Skeletal muscle cell (primary cell): ENCODE measurements at regions not wholly inside any gene's neighbourhood (a gene's known extent, or its start where the extent isn't known, plus 50 kb on each side); places are given as distances from the start of the nearest gene placed in this dataset.
A peak's percentile ranks its signal among the peaks of the same experiment; 100 is the strongest.

Experiments used
- DNase-seq: peaks from one replicate; pipeline ENCODE4 v3.0.0-alpha.2; 2010; ENCODE audit warnings: low read depth
- H3K4me3 ChIP-seq: 2 replicates; pipeline ENCODE4 v1.5.1; 2011; ENCODE audit warnings: low read depth, mild to moderate bottlenecking, control low read depth, low read length, moderate library complexity

DNA sequence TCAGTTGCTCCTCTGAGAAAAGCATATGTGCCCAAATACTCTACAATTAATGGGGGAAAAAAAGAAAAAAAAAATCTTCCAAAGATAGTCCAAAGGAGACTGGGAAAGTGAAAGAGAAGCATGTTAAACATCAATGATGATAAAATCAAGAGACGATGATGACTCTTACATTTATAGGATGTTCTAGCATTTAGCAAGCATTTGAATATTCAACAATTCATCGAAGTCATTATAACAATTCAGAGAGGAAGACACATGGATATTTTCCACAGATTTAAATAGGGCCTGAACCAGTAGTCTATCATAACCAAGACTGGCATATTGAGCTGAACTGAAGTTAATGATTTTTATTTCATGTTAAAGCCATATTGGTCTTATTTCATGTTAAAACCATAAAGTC, 528.4 kb downstream of the INHBA start:
- no peak for DNase-seq
- H3K4me3 ChIP-seq: no peak overlapping the region

DNA sequence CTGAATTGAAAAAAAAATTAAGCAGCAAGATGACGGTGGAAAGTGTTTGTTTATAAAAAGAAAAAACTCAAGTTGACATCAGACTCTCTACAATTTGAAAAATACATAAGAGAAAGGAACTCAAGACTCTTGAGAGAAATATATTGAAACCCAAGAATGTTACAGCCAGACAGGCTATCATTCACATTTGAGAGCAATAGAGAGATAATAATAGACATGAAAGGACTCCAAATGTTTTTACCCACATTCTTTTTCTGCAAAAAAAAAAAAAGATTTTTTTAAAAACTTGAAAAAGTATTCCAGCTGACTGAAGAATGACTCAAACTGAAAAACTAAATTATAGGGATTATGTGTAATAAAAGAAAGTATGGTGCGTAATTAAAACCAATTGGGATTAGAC, 532.4 kb downstream of the INHBA start:
- DNase-seq: no peak

DNA sequence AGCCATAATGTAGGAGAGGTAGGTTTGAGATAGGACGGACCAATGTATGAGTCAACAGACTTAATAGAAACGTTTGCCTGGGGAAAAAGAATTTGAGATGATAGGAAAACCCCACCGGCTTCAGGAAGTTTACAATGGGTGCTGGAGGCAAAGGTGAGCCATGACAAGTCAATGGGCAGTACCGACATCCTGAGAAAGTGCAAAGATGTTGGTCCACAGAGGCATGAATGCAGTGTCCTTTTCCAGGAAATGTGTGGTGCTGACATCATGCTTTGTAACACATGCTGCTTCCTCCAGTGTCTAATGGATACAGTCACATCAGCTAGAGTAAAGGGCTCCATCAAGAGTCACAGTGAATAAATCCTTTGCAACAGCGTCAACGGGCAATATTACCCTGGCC, 533.6 kb downstream of the INHBA start:
- no peak for DNase-seq
- H3K4me3 ChIP-seq: no peak overlapping the region

More for the DNA sequence above, 532.4 kb downstream of the INHBA start:
- H3K4me3 ChIP-seq: no peak overlapping the region

DNA sequence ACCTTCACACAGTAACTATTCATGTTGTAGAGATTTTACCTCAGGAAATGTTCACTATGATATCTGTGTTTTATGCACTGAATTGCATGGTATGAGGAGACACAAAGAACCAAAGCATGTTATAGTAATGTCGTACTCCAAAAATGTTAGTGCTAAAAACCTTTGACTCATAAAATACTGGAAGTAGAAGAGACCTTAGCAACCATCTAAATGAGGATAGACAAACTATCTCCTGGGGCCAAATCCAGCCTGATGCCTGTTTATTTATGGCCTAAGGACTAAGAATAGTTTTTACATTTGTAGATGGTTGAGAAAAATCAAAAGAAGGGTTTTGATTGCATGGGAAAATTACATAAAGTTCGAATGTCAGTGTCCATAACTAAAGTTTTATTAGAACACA, 535.1 kb downstream of the INHBA start:
- no peak for DNase-seq
- no peak overlapping the region for H3K4me3 ChIP-seq

DNA sequence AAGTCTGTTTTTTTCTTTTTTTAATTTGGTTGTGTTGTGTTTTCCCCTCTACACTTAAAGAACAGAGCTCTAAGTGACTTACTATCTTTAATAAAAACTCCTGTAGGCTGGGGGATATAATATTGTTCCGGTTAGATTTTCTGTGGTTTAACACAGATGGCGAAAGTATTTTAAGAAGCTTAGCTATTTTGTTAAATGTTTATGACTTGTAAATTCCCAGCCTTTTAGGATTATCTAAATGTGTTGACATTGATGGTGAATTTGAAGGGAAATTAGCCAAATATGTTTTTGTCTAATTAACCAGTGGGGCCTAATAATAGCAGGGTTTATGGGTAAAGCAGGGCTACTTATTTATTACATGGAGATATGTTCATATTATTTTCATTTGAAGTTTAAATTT, 538.5 kb downstream of the INHBA start:
- no peak overlapping the region for H3K4me3 ChIP-seq
- no peak for DNase-seq

DNA sequence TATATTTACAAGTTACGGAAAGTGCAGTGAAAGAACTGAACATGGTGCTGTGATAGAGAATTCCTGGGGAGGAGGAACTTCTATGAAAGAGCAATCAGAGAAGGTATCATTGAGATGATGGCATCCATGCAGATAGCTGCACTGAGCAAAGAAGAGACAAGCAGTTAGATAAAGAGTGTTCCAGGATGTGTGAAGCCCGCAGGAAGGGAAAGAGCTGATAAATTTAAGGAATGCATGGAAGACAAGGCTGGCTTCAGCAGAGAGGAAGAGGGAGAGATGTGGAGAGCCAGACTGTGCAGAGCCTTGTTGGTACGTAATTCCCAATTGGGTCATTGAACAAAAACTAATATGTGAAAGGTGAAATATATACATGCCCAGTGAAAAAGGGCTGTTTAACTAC, 538.9 kb downstream of the INHBA start:
- no peak for DNase-seq
- H3K4me3 ChIP-seq: no peak overlapping the region

DNA sequence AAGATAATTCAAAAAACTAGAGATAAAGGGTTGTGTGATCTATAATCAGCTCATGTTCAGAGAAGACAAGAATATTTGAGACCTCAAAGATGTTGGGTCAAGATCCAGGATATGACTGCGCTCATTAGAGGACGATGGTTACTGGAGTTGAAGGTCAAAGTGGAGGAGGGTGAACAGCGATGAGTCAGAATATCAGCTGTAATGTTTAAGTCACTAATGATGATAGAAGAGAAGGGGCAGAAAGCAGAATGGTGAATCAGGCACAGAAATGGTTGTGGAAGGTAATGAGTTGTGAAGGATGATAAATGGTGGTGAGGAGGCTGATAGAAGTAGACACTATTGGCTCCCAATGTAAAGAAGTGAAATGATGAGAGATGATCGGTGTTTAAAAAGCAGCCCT, 540.3 kb downstream of the INHBA start:
- no peak for DNase-seq
- H3K4me3 ChIP-seq: no peak overlapping the region

DNA sequence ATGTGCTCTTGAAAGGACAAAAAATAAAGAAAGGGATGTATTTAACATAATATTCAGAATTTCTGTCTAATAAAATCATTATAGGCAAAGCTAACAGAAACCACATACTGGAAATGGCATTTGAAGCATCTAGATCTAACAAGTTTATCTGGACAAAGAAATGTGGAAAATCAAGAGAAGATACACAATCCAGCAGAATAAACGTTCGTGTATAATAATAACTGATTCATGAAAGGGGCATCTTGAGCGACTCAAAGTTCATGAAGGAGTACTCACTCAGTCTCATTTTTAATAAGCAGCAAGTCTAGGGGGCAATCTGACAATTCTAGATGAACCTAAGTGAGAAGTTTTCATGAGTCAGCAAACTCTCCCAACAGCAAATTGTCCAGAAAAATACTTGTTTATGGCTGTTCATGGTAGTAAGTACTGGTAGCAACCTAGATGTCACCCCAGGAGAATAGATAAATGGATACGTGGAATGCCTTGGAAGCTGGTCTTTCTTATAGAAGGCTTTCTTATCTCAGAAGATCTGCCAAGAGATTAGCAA, 541.8 kb downstream of the INHBA start:
- H3K4me3 ChIP-seq: no peak overlapping the region
- DNase-seq: no peak

DNA sequence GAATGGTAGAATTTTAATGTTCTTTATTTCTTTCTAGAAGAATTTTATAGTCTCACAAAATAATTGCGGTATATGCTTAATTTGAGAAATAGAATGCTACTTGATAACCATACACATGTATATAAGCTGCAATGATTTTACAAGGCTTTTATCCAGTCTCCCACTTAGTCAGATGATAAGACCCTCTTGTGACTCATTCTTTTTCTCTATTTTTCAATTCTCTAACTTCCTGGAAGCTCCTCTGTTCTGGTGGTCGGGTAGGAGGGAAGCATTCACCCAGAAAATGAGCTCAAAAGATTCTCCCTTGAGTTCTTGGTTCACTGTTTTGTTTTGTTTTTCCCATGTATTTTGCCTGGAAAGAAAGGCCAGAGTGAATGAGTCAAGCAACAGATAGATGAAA, 546.6 kb downstream of the INHBA start:
- DNase-seq: no peak
- no peak overlapping the region for H3K4me3 ChIP-seq

DNA sequence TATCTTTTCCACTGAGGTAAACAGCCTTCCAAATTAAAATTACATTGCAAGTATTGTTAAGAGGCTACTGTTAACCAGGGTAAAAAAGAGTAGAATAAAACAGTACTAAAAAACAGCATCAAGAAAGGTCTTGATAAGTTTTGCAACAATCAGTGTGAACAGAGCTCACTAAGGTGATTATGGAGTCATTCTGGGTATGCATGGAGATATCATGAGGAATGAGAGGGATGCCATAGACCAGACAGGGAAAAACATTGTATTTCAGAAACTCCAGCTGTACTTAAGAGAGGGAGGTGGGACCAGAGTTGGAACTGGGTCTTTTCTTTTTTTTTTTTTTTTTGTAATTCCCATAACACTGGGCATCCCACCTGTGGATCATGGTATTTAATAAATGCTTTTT, 549.6 kb downstream of the INHBA start:
- DNase-seq: no peak
- H3K4me3 ChIP-seq: no peak overlapping the region

DNA sequence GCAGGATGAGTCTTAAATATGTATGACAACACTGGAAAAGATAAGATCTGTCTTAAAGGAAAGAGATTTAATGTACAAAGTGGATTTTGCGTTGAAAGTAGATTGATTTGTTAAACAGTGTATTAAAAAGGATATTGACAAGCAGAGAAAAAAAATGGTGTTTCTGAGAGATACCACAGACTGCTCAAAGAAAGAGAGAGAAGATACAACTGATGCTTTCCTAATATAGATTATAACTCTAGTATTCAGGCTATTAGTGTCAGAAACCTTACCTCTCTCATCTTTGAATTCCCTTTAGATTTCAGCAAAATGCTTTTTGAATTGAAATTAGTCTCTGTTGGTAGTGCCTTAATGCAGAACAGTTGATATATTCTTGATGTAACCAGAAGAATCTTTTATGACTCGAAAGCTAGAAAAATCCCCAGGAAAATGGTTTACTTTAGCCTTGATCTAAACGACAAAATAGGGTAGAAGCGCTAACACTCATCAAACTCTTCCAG, 550.7 kb downstream of the INHBA start:
- H3K4me3 ChIP-seq: no peak overlapping the region
- no peak for DNase-seq

DNA sequence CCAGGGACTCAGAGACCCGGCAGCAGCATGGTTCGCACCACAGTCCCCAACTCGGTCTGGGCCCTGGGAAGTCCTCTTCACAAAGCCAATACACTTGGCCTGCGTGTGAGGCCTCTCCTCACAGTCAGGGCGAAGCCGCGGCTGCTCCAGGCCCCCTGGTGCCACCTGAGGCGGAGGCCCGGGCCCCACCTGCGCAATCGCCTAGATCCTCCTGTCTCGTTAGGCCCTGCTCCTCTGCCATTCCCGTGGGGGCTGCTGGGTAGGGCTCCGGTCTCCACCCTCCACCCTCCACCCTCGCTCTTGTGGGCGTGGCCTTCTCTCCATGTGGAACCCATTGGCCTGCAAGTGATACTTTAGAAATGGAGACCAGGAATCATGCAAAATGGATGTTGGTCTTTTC, 553.3 kb downstream of the INHBA start:
- H3K4me3 ChIP-seq: no peak overlapping the region
- no peak for DNase-seq

DNA sequence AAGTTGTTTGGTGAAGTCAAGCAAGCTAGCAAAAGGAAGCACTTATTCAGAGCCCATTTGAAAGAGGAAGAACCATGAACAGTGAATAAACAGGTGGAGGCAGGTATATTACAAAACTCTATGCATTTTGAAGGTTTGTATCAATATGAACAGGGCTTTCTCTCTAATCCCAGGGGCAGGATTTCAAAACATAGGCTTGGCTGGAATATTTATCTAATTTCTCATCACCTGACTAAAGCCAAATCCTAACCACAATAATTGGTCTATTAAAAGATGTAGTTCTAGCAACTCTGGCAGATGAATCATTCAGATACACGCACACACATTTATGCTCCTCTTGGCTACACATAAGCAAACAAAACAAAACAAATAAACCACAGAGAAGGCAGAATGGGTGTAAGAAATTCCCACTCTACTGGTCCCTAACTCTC, 554.4 kb downstream of the INHBA start:
- H3K4me3 ChIP-seq: no peak overlapping the region
- peak; percentile 82 for DNase-seq

DNA sequence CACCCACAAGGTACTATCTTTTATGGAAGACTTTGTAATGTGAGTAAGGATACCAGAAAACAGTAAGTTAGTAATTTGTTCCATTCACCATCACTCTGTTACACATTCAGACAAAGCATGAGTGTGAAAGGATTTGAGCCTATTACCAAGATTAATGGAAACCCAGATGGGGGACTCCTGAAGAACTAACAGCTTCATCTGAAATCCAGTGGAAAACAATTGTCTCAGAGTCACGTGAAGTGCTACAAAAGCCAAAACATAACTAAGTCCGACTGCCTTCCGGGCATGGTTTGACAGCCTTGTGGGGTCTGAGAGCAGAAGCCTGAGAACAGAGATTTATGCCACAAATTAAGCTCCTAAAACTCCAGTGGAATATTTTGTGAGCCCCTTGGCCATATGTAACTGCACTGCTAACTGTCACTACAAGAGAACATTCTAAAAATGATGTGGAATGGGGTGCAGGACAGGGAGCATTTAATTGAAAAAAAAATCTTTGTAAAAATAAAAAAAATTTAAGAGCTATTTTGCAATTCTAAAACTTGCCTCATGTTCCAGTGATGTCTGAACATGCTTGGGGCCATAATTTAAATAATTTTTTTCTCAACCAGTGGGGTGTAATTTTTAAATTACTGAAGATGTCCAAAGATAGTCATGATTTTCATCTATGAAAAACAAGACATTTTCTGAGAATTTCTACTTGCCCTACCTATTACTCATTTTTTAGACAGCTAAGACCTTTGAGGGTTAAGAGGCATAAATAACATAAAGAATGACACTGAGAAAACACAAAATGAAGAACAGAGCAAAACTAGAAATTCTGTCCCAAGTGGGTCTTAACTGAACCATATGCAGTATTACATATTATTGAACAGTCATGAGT, 555.0 kb downstream of the INHBA start:
- DNase-seq: no peak

DNA sequence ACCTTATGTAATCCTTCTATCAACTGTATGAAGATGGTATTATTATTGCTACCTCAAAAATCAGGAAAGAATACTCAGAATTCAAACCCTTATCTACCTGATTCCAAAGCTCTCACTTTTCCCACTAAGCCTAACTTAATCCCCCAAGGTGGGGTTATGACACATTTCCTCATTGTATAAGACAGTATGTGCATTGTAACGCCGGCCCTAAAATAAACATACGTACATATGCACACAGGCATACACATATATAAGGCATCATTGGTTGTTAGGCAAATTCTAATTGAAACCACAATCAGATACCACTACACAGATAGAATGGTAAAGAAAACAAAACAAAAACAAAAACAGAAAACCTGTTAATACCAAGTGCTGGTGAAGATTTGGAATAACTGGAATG, 556.5 kb downstream of the INHBA start:
- no peak for DNase-seq
- H3K4me3 ChIP-seq: no peak overlapping the region

More for the DNA sequence above, 555.0 kb downstream of the INHBA start:
- H3K4me3 ChIP-seq: no peak overlapping the region

DNA sequence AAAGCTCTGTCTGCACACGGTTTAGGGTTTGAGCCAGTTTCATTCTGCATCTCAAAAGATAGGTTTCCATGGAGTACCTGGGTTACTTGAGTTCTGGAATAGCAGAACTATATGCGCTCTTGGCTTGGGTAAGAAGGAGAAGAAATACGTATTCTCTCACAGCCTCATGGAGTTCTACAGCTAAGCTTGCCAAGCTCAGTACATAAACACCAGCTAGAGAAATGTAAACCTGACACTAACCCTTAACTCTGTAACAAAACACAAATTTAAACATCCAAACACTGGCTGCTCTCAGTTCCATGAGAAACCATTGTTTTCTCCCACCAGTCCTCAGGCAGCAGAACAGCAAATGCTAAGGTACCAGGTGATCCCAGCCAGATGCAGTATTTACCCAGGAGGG, 557.2 kb downstream of the INHBA start:
- no peak for DNase-seq
- no peak overlapping the region for H3K4me3 ChIP-seq

DNA sequence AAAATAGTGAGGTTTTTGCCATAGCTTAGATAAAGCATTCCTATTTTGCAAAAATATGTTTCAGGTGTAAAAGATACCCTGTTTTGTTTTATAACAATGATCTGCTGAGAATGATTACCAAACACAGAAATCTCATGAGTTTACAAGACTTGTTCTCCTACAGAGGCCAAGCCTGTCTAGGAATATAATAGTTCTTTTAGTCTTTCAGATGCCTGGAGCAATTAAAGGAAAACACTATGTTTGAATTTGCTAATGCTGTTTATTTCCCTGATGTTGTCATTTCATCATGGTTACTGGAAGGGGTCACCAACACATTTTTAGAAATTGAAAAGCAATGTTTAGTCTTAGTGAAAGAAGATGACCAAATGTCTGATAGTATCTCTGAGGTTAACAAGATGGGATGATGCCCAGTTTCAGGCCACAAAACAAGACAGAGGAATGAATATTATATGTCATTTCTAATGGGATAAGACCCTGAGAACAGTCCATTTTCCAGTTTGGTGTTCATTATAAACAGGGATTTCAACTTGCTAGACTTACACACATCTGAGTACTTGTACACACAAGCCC, 559.9 kb downstream of the INHBA start:
- no peak for DNase-seq
- H3K4me3 ChIP-seq: no peak overlapping the region

DNA sequence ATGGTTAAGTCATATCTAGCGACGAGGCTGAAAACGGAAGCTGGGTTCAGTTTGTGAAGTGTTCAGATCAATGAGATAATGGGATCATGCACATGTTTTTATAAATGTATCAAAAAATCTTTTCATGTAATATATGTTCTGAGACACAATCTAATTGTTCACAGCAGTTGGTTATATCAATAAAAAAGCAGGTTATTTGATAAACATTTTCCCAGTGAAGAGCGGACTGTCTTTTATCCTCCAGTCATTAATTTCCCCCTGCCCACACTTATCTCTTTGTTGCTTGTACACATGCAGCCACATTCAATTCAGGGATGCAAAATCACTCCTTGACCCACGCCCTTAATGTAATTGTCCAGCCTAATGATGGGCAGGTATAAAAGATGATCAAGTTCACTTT, 563.1 kb downstream of the INHBA start:
- no peak for DNase-seq
- H3K4me3 ChIP-seq: no peak overlapping the region

DNA sequence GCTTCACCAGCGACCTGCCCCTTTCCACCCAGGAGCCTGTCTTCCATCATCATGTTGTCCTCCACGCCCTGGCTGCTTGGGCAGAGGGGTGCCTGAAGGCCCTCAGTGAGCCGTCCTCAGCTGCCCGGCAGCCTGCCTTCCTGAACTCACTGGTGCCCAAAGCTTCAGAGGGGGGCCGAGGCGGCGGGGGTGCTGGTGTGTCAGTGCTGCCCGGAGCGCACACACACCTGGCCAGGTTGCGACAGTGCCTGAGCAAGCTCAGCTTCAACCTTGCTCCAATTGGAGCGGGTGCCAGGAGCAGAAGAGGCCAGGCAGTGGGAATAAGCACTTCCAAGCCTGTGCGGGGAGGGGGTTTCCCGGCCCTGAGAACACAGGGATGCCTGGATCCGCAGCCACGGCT, 566.3 kb downstream of the INHBA start:
- no peak for DNase-seq
- H3K4me3 ChIP-seq: no peak overlapping the region

DNA sequence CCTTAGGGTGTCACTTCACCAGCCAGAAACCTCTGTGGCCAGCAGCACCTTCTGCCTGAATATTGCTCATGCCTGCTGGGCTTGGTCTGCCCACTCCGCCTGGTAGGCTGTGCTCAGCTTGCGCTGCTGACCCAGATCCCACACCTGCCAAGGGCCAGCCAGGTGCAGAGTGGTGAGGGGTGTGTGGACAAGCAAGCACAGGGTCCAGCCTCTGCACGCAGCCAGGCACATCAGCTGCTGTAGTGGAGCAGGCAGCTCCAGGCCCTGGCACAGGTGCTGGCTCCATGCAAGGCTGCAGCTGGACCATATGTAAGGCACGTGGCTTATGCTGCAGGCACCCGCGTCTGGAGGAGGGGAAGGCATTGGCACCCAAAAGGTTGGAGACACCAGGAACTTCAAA, 567.4 kb downstream of the INHBA start:
- no peak for DNase-seq
- H3K4me3 ChIP-seq: no peak overlapping the region
